ENCODE measurements at regions not wholly inside any gene's neighbourhood (a gene's known extent, or its start where the extent isn't known, plus 50 kb on each side); places are given as distances from the start of the nearest gene placed in this dataset.

DNA sequence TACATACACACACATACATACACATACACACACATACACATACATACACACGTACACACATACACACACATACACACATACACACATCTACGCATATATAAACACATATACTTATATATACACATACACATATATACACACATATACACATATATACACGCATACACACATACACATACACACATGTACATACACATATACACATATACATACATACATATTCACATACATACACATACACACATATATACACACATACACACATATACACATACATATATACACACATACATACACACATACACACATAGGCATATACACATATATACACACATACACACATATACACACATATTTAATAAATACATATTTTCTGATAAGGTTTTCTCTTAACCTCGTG lies 324.0 kb downstream of the RPS6KC1 start:
- DNase-seq: no peak

DNA sequence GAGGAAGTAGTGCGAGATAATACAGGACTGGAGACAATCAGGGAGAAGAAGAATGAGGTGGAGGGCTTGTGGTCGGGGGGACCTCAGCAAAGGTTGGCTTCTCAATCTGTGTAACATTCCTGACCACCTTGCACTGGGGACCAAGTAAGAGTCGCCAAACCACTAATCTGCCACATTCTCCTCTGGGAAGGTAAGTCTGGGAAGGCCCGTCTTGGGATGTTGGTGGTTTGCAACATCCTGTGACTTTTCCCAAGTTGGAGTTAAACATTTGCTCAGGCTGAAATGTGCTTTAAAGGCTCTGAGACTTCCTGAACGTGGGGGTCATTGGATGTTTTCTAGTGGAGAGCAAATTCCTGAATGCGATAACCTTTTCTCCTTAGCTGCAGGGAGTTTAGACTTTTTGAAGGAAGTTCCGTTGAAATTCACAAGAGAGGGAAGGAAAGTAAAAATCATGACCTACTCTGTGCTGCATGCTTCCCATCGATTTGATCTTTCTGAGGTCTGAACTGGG lies 325.9 kb downstream of the RPS6KC1 start:
- DNase-seq: no peak

DNA sequence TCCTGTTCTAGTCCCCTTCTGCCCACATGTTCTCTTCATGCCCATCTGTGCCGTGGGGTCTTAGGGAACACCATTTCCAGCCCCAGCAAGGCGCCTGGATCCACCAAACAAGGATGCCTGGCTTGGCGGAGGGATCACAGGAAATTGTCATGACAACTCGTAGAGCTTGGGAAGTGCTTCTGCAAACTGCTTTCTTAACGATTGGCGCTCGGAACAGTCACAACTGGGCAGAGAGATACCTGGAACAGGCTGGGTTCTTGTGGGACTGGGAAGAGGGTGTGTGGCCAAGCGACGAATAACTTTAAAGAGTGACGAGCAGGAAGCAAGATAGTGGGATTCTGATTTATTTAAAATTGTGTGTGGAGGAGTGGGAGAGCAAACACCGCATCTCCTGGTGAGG lies 329.8 kb downstream of the RPS6KC1 start:
- no peak for DNase-seq

DNA sequence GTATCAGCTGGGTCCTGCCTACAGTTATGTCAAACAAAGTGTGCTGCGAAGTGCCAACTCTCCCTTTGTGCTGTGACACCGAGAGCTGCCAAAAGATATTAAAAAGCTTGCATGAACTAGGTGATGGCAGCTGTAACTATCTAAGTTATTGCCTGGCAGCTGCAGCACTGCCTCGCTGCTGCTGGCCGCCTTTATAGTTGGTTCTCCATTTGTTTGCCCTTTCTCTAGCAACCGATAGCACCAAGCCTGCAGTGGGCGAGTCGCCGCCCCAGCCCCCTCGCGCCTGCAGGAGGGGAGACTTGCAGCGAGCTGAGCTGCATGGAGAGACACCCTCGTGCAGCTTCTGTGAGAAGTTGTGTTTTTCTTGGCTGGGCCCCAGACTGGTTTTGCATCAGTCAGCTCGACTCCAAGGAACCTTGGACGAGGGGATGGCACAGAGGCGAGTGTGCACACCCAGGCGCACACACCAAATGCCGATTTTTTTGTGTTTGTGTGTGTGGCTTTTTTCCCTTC lies 330.6 kb downstream of the RPS6KC1 start:
- DNase-seq: no peak

DNA sequence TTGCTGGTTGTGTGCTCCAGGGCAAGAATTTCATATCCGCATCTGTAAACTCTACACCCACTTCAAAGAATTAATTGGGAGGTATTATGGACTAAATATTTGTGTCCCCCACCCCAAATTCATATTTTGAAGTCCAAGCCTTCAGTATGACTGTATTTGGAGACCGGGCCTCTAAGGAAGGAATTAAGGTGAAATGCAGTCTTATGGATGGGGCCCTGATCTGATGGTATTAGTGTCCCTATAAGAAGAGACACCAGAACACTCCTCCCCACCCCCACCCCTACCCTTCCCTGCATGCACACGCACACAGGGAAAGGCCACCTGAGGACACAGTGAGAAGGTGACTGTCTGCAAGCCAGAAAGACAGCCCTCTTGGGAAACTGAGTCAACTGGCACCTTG lies 332.4 kb downstream of the RPS6KC1 start:
- DNase-seq: no peak

DNA sequence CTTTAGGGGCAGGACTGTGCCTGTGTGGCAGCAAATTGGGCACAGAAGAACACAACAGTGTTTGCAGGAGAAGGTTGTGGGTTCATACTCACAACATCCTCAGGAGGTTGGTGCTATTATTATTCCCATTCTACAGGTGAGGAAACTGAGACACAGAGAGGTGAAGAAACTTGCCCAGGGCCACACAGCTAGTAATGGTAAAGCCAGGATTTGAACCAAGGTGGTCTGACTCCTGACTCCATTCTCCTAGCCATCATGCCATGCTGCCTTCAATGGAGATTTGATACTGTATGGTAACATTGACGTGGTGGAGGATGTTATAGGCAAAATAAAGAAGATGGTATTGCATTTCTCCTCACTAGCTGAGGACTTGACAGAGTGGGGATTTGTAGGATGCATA lies 334.2 kb downstream of the RPS6KC1 start:
- no peak for DNase-seq

DNA sequence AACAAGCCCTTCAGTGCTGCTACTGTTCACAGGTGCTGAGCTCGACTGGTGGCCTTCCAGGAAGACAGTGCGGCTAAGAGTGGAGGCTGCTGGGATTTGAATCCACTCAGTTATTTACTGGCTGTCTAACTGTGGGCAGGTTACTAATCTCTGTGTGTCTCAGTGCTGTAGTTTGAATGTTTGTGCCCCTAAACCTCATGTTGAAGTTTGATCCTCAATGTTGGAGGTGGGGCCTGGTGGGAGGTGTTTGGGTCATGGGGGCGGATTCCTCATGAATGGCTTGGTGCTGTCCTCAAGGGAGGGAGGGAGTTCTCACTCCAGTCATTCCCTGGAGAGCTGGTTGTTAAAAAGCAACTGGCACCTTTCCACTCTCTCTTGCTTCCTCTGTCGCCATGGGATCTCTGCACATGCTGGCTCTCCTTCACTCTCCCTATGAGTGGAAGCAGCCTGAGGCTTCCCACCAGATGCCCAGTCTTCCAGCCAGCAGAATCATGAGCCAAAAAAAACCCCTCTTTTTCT lies 334.8 kb downstream of the RPS6KC1 start:
- DNase-seq: no peak

DNA sequence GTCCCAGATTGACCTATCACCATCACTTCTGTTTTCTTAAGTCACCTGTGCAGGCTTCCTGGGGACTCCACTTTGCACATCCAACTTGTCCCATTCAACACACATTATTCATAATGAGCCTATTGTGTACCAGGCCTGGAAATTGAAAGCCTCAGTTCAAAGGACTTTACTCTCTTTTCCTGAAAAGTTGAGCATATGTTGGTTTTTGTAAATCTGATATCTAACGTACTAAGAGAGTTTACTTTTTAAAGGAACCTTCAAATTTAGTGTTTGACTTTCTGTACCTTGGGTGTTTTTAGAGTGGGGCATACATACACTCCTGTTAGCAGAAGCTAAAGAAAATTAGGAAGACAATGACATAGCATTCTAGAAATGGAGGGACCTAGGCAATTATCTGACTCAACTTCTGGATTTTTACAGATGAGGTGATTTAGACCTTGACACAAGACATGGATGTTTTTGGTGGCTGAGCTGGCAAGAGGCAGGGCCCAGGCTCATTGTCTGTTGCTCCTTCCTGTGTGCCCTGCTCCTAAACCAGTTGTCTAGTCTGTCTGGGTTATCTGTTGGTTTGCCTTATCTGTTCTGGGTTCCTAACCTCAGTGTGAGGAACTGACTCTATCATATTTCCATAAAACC lies 336.5 kb downstream of the RPS6KC1 start:
- peak; percentile 16 for DNase-seq

DNA sequence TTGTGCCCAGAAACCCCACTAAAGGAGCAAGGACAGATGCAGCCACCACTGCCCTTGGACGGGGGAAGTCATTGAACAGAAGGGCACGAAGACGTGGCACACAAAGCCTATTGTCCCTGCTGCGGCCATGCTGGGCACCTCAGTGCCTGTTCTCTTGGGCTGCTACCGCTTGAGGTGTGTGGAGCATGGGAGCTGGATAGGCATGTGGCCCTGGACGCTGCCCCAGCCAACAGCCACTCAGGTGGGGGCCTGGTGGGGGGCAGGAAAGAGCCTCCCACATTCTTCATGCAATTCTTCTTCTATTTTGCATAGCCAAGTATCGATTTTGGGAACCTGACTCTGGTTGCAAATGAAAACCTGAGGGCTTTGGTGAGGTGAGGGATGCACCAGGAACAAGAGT lies 337.2 kb downstream of the RPS6KC1 start:
- no peak for DNase-seq

DNA sequence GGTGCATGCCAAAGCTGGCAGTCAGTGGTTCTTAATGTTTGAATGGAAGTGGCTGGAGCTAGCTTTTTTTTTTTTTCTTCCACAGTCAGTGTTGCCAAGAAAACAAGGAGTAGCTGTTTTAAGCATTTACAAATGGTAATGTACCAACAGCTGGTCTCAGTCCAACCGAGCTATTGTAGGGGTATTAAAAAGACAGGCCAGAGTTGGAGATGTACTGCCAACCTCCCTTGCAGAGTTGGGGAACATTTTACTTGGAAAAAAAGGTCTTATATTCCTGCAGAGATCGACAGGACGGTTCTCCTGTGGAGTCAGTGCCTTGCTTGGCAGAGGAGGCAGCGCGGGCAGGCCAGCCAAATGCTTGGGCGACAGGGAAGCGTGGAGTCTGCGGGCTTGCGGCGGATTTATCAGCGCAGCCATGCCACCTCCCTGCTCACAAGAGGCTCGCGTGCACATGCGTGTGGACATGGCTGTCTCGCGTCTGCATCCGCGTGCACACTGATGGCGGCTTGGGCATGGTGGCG lies 338.1 kb downstream of the RPS6KC1 start:
- no peak for DNase-seq

DNA sequence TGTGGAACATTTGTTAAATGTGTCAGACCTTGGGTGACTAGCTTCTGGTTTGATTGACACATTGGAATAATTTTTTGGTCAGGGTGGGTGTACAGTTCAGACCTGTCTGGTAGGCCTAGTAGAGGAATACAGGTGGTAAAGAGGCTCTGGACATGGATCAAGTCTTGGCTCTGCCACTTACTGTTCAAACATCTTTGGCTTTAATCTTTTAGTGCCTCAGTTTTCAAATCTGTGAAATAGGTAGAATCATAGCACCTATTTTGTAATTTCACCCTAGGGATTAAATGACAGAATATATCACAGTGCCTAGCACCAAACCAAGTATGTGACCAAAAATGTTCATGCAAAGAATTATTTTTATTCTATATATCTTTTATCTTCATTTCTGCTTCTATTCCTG lies 340.4 kb downstream of the RPS6KC1 start:
- DNase-seq: no peak

DNA sequence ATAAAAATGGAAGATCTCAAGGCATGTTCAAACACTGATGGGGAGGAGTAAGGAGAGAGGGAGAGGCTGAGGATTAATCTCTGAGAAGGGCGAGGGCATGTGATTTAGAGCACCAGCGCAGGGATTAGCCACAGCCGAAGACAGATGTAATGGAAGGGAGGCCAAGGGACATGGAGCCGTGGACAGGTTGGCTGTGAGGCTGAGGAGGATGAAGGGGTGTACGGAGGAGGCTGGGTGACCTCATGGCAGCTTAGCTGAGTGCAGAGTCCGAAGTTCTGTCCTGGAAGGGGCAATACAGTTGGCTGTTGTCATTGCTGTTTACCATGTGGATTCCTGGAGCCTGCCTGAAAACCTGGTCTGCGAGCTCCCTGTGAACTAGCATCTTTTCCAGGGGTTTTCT lies 342.8 kb downstream of the RPS6KC1 start:
- DNase-seq: no peak

DNA sequence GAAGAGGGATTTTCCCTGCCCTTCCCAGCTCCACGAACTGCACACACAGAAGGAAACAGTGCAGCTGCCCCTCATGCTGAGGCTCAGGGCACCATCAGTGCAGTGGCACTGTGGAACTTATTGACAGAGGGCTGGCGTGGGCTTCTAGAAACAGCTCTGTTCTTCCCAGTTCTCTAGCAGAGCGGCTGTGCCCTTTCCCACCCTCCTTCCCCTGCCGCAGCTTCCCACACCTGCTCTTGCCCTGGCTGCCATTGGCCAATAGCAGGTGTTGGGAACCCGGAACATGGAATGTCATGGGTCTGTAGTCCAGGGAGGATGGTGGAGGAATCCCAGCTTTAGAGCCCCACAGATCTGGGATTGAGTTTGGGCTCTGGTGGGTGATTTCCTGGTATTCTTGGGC lies 343.8 kb downstream of the RPS6KC1 start:
- no peak for DNase-seq

DNA sequence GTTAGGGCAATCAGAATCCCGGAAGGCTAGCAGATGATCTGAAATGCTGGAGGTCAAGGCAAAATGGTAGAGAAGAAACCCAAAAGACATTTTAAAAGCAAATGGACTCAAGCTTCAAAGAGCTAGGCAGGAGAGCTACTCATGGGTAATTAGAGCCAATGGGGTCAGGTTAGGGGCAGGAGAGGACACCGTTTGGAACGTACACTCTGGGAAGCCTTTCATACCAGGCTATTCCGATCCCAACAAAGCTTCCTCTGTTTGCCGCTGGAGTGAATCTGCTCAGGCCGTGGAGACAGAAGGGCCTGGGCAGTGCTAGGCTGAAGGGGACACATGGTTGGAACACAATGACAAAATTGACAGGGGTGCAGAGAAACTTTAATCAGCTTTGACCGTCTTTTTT lies 346.6 kb downstream of the RPS6KC1 start:
- DNase-seq: no peak

DNA sequence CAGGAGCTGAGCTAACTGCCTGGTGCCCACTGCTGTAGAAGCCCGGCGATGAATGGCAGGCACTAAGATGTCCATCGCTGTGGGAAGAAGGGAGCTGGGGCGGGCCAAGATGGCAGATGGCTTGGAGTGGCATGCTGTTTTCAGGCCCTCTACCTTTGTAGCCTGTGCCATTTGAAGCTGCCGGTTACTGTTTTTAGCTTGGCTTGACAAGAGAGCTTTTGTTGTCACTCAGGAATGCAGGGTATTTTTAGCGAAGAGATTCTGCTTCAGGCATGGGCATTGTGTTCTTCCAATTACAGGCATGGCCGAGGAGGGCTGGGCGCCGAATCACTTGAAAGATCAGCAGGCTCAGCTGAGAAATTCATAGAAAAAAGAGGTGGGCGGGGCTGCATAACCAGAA lies 348.7 kb downstream of the RPS6KC1 start:
- DNase-seq: no peak

DNA sequence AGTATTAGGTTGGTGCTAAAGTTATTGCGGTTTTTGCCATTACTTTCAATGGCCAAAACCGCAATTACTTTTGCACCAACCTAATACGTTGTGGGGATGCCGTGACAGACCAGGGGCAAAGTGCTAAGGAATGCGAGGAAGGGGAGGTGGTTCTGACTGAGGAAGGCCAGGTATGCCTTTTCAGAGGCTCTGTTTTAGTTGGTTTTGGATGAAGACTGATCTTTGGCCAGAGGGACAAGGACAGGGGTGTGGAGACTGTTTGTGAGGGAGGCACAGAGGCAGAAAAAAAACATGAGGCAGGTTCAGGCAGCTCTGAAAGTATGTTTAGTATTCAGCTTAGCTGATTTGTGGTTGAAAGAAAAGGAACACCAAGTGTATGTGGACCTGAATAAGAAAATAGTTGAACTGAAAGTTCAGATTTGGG lies 358.2 kb downstream of the RPS6KC1 start:
- no peak for DNase-seq

DNA sequence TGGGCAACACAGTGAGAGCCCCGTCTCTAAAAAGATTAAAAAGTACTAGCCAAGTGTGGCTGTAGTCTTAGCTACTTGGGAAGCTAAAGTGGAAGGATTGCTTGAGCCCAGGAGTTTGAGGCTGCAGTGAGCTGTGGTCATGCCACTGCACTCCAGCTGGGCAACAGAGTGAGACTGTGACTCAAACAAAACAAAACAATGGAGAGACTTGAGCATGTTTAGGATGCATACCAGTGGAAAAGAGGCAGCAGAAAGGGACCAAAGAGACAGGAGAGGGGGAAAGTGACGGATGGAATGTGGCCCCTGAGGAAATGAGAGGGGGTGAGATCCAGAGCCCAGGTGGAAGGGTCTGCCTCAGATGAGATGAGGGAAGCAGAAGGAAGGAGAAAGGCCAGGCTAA lies 358.9 kb downstream of the RPS6KC1 start:
- DNase-seq: no peak

DNA sequence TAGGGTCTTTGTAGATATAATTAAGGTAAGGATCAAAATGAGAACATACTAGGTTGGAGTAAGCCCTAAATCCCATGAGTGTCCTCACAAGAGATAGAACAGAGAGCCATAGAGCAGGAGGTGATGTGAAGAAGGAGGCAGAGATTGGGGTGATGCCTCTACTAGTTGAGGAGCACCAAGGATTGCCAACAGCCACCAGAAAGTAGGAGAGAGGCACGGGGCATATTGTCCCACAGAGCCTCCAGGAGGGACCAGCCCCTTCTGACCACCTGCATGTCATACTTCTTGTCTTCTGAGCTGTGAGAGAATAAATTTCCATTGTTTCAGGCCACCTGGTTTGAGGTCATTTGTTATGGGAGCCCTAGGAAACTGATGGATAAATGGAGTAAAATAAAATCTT lies 363.3 kb downstream of the RPS6KC1 start:
- DNase-seq: no peak

DNA sequence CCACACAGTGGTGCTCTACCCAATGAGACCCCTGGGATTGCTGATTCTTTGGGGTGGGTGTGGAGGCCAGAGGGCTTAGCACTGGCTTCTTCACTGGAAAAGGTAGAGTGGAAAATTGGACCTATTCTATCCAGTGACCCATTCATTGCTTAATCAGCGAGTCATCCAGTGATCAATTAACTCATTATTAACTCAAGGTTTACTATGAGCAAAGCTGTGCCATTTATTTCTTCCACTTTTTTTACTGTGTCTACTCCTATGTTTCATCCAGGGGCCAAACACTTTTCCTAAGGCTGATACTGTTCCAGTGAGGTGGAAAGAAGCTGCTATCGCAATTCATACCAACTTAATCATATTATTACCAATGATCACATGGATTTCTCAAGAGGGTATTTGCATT lies 363.9 kb downstream of the RPS6KC1 start:
- DNase-seq: no peak

DNA sequence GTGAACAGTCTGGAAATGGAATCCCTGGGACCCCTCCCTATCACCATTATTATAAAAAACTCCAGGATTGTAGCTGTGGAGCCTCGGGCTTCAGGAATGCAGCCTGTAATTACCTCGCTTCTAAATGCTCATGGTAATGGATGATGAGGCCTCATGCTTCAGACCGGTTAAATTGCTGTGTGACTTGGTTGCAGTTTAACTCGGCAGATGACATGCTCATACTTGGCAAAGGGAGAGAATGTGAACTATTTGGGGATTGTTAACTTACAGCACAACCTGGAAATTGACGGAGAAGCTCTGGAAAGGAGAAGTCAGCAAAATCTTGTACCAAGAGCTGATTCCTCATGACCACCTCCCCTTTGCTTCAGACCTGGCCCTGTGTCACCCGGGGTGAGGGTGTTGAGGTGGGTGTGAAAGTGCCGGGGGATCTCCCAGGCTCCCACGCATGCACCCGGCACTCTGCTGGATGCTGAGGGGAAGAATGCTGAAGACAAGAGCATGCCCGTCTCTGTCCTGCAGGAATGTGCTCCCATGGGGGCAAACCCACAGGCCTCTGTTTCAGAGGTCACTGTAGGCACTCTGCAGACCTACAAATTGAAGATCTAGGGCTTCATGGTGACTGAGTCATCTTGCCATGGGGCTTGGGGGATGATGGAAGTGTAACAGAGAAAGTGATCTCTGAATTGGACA lies 364.8 kb downstream of the RPS6KC1 start:
- DNase-seq: no peak

DNA sequence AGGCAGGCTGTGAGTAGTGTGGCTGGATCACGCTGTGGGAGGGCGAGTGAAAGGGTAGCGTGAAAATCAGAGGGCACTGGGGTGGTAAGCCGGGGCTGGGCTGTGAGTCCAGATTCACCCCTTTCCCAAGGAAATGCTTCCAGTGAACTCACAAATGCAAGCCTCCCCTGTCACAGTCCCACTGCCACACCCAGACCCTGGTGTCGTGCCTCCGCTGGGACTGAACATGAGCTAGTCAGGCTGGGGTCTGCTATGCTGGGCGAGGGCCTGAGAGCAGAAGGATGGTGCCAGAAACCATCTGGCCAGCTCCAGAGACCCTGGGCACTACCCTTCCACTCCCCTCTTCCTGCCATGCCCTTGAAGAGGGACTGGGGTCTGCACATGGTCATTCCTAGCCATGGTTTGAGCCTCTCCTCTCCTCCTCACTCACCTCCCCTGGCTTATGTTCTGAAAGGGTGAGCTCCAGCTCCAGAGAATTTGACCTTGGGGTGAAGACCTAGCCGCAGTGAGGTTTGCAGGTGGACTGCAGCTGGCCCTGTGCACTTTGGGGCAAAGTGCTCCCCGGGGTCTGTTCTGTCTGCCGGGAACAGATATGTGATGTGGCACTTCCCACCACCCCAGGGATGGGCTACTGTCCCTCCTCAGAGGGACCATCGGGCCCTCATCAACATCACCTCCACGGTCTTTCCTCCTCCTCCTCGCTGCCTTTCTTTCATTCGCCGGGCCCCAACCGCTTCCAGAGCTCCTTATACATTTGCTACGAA lies 365.6 kb downstream of the RPS6KC1 start:
- no peak for DNase-seq

DNA sequence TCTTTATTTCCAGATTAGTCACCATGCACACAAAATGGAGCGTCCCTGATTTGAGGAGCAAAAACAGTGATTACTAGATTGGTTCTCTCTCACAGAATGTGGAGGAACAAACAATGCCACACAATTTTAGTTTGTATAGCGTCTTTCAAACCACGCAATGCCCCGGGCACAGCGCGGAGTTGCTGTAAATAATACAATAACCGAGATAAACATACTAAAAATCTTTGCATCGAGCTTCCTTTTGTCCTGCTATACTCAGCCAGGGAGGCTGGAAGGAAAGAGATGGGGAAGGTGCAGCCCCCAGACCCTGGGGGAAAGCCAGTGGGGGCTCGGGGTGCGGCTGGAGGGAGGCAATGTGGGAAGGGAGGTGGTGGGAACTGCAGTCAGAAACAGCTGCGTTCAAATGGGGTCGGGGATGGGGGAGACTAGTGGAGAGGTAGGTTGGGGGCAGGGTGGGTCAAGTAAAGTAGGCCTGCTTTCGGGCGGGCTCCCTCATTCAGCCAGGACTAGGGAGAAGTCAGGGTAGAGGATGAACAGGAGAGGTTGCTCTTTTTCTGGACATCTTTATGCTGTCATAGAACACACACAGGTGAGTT lies 366.3 kb downstream of the RPS6KC1 start:
- DNase-seq: no peak

DNA sequence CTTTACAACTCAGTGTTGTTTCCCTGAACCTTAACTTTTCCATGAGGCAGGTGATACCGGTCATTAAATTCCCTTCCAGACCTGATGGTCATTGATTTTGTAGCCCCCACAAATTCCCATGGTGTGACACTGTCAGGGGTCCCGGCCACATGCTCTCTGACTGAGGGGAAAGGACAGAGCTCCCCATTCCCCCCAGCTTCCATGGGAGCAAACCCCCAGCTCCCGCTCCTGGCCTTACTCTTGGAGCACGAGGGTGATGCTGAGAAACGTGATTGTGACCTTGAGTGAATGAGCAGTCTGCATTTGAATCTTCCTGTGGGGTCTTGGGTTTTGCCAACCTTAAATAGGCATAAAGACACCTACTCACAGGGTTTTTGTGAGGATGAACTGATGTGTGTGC lies 366.8 kb downstream of the RPS6KC1 start:
- no peak for DNase-seq
